HFFc6 (cell line): ENCODE measurements at regions not wholly inside any gene's neighbourhood (a gene's known extent, or its start where the extent isn't known, plus 50 kb on each side); places are given as distances from the start of the nearest gene placed in this dataset.
A peak's percentile ranks its signal among the peaks of the same experiment; 100 is the strongest.

Experiments
- DNase-seq: peaks from one replicate; pipeline ENCODE4 v3.0.0-alpha.2; 2018
- H3K27ac Mint-ChIP-seq: 2 replicates; pipeline ENCODE4 v1.8.0; 2020; ENCODE audit warnings: mild to moderate bottlenecking, mixed read lengths
- H3K27me3 Mint-ChIP-seq: 2 replicates; pipeline ENCODE4 v1.8.0; 2021; ENCODE audit warnings: mild to moderate bottlenecking, moderate library complexity, mixed read lengths; ENCODE audit not compliant: insufficient read depth
- H3K36me3 Mint-ChIP-seq: 2 replicates; pipeline ENCODE4 v1.8.0; 2021; ENCODE audit warnings: low read depth, mixed read lengths
- H3K4me1 Mint-ChIP-seq: 2 replicates; pipeline ENCODE4 v1.8.0; 2020; ENCODE audit warnings: low read depth, mixed read lengths
- H3K4me3 Mint-ChIP-seq: 2 replicates; pipeline ENCODE4 v1.8.0; 2020; ENCODE audit warnings: mild to moderate bottlenecking, moderate library complexity, mixed read lengths
- H3K9me3 Mint-ChIP-seq: 2 replicates; pipeline ENCODE4 v1.8.0; 2020; ENCODE audit warnings: mild to moderate bottlenecking, mixed read lengths
- TF ChIP-seq, protein P1 (sequence below): fragments of 200-600 bp; sonication (generic); IDR thresholded peaks from 2 replicates; pipeline ENCODE4 v1.5.0; 2021; ENCODE audit warnings: antibody characterized with exemption, mild to moderate bottlenecking

DNA sequence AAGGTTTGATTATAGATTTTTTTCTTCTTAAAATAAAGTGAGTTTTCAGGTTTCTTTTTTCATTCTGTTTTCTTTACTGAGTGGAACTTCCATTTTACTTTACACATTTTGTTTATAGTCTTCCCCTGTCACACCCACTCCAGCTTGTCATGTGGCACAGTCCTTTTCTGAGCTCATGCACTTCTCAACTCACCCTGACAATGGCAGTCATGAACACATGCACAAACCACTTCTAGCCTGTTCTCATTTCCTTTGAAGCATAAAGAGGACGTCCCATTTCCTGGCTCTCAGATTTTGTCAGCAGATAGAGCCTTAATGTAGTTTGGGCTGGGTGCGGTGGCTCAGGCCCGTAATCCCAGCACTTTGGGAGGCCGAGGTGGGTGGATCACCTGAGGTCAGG, 168.0 kb downstream of the AHSP start:
- Mint-ChIP-seq H3K9me3 (no peaks in the 10 kb centered on the region), H3K4me1 (no peaks in the 10 kb centered on the region), H3K36me3 (no peaks in the 10 kb centered on the region), H3K4me3 (no peak overlapping the region), H3K27ac (no peak overlapping the region), H3K27me3 (peaks cover 13% of the 10 kb centered on the region)
- TF ChIP-seq, protein P1, sequence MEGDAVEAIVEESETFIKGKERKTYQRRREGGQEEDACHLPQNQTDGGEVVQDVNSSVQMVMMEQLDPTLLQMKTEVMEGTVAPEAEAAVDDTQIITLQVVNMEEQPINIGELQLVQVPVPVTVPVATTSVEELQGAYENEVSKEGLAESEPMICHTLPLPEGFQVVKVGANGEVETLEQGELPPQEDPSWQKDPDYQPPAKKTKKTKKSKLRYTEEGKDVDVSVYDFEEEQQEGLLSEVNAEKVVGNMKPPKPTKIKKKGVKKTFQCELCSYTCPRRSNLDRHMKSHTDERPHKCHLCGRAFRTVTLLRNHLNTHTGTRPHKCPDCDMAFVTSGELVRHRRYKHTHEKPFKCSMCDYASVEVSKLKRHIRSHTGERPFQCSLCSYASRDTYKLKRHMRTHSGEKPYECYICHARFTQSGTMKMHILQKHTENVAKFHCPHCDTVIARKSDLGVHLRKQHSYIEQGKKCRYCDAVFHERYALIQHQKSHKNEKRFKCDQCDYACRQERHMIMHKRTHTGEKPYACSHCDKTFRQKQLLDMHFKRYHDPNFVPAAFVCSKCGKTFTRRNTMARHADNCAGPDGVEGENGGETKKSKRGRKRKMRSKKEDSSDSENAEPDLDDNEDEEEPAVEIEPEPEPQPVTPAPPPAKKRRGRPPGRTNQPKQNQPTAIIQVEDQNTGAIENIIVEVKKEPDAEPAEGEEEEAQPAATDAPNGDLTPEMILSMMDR: no peak
- no peak for DNase-seq

DNA sequence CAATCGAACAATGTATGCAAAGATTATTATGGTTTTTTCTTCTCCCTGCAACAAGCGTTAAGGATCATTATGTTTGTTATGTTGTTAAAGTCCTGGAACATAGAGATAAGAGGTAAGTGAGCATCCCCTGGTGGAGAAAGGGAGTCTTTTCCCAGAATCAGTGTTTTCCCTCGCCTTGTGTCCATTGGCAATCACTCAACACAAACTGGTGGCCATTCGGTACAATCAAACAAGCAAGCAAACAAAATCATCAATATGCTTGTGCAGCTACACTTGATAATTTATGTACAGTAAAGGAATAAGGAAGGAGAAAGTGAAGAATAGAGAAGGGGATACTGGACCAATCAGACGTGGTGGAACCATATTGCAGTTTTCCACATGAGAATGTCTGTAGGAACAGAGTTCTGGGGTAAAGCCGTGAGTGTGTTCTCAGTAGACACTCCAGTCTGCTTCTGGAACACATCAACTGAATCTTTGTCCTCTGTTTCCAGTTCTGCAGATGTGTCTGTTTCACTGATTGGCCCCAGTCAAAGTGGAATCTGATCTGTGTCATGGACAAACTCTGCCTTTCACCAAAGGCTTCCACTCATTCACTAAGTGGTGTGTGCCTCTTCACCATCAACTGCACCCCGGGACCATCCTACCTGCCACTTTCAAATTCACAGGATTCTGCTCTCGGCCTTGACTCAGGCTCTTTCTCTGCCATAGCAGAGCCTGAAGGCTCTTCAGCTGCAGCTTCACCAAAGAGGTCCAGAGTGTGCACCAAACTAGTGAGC, 169.5 kb downstream of the AHSP start:
- TF ChIP-seq, protein P1: peak; percentile 82

DNA sequence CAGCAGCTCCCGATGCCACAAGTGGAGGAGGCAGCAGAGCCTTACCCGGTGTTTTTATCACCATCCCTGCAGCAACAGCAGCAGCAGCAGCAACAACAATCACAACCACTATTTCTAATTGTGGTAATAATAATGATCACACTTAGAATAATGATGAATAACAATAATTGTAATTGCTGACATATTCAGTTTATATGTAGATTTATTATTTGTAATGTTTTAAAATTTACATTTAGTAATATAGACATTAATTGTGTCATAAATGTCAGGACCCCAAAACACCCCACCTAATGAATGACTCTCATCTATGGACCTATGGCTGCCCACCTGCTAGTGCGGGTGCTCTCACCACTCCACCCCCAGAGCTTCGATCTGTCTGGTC, 170.0 kb downstream of the AHSP start:
- no peak overlapping the region for H3K27ac Mint-ChIP-seq
- H3K9me3 Mint-ChIP-seq: no peaks in the 10 kb centered on the region

More for the DNA sequence above, 169.5 kb downstream of the AHSP start:
- peaks cover 24% of the 10 kb centered on the region for H3K27me3 Mint-ChIP-seq
- H3K4me3 Mint-ChIP-seq: no peak overlapping the region
- peak; percentile 43 for DNase-seq
- peaks cover 9% of the 10 kb centered on the region for H3K4me1 Mint-ChIP-seq
- no peak overlapping the region for H3K27ac Mint-ChIP-seq
- H3K9me3 Mint-ChIP-seq: no peaks in the 10 kb centered on the region
- H3K36me3 Mint-ChIP-seq: no peaks in the 10 kb centered on the region

DNA sequence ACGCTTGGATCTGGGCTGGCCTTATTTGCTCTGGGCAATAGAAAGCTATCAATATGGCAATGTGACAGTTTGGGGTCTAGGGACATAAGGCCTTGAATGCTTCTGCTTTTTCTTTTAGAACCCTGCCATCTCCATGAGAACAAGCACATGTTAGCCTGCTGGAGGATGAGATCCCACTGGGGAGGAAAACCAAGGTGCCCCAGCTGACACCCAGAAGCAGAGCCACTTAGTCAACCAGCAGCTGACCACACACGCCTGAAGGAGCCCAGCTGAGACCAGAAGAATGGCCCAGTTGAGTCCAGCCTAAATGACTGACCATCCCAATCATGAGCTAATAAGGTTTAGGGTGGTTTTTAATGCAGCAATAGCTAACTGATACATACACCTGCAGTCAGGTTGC, 171.2 kb downstream of the AHSP start:
- Mint-ChIP-seq H3K27ac (no peak overlapping the region), H3K4me1 (peaks cover 9% of the 10 kb centered on the region), H3K36me3 (no peaks in the 10 kb centered on the region), H3K4me3 (no peak overlapping the region), H3K9me3 (no peaks in the 10 kb centered on the region), H3K27me3 (peaks cover 29% of the 10 kb centered on the region)
- TF ChIP-seq, protein P1: no peak
- no peak for DNase-seq

More for the DNA sequence above, 170.0 kb downstream of the AHSP start:
- Mint-ChIP-seq H3K4me3 (no peak overlapping the region), H3K4me1 (peaks cover 9% of the 10 kb centered on the region), H3K36me3 (no peaks in the 10 kb centered on the region), H3K27me3 (peaks cover 28% of the 10 kb centered on the region)
- TF ChIP-seq, protein P1: no peak
- no peak for DNase-seq

DNA sequence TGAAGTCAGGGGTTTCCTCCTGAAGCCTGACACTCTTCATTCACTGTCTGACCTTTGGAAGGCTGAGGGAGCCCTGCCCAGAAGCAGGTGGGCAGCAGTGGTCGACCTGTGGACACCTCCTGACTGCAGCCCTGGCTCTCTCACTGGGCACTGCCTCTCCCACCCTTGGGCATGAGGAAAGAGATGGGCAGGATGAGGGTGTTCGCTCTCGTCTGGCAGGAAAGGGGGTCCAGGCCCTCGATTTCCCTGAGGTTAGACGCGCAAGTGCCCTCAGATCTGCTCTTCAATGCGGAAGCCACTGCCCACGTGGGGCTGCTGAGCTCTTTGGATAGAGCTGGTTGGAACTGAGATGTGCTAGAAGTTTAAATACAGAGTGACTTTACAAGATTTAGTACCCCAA, 171.9 kb downstream of the AHSP start:
- H3K27me3 Mint-ChIP-seq: peaks cover 29% of the 10 kb centered on the region
- H3K36me3 Mint-ChIP-seq: no peaks in the 10 kb centered on the region
- H3K27ac Mint-ChIP-seq: no peak overlapping the region
- H3K9me3 Mint-ChIP-seq: no peaks in the 10 kb centered on the region
- TF ChIP-seq, protein P1: no peak
- no peak for DNase-seq
- no peak overlapping the region for H3K4me3 Mint-ChIP-seq
- peaks cover 9% of the 10 kb centered on the region for H3K4me1 Mint-ChIP-seq
